ENCODE measurements at regions not wholly inside any gene's neighbourhood (a gene's known extent, or its start where the extent isn't known, plus 50 kb on each side); places are given as distances from the start of the nearest gene placed in this dataset.

GRCh38 chr20:41697861-41698559 is 79.8 kb upstream of the CHD6 start:
- Histone ChIP-seq H3K27me3 (no peaks in the 10 kb centered on the region), H3K4me1 (peaks cover 0 to 6% of the 10 kb centered on the region in 2 donors), H3K36me3 (no peaks in the 10 kb centered on the region), H3K27ac (no peak overlapping the region), H3K4me3 (no peak overlapping the region), H3K9me3 (no peaks in the 10 kb centered on the region)
- DNase-seq (ENCODE audit: low spot score) = no peak
- TF ChIP-seq, protein P1, sequence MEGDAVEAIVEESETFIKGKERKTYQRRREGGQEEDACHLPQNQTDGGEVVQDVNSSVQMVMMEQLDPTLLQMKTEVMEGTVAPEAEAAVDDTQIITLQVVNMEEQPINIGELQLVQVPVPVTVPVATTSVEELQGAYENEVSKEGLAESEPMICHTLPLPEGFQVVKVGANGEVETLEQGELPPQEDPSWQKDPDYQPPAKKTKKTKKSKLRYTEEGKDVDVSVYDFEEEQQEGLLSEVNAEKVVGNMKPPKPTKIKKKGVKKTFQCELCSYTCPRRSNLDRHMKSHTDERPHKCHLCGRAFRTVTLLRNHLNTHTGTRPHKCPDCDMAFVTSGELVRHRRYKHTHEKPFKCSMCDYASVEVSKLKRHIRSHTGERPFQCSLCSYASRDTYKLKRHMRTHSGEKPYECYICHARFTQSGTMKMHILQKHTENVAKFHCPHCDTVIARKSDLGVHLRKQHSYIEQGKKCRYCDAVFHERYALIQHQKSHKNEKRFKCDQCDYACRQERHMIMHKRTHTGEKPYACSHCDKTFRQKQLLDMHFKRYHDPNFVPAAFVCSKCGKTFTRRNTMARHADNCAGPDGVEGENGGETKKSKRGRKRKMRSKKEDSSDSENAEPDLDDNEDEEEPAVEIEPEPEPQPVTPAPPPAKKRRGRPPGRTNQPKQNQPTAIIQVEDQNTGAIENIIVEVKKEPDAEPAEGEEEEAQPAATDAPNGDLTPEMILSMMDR (IDR thresholded peaks at IDR 0.05) = peak; percentile 71 to 72

- TF ChIP-seq, protein P1 (IDR thresholded peaks at IDR 0.05) = no peak
- Histone ChIP-seq H3K27me3 (no peaks in the 10 kb centered on the region), H3K4me3 (no peak overlapping the region), H3K36me3 (no peaks in the 10 kb centered on the region), H3K9me3 (no peaks in the 10 kb centered on the region), H3K4me1 (peaks cover 0 to 6% of the 10 kb centered on the region in 2 donors), H3K27ac (no peak overlapping the region)
- DNase-seq (ENCODE audit: low spot score) = no peak
Observed at GRCh38 chr20:41696428-41696827, 78.3 kb upstream of the CHD6 start.

- no peaks in the 10 kb centered on the region for H3K9me3 ChIP-seq
- peaks cover 0 to 6% of the 10 kb centered on the region in 2 donors for H3K4me1 ChIP-seq
- H3K4me3 ChIP-seq = no peak overlapping the region
- no peaks in the 10 kb centered on the region for H3K36me3 ChIP-seq
- H3K27me3 ChIP-seq = no peaks in the 10 kb centered on the region
- no peak for DNase-seq (ENCODE audit: low spot score)
- no peak overlapping the region for H3K27ac ChIP-seq
- TF ChIP-seq, protein P1 (IDR thresholded peaks at IDR 0.05) = no peak
Observed at GRCh38 chr20:41694796-41695195, 76.6 kb upstream of the CHD6 start.

DNA sequence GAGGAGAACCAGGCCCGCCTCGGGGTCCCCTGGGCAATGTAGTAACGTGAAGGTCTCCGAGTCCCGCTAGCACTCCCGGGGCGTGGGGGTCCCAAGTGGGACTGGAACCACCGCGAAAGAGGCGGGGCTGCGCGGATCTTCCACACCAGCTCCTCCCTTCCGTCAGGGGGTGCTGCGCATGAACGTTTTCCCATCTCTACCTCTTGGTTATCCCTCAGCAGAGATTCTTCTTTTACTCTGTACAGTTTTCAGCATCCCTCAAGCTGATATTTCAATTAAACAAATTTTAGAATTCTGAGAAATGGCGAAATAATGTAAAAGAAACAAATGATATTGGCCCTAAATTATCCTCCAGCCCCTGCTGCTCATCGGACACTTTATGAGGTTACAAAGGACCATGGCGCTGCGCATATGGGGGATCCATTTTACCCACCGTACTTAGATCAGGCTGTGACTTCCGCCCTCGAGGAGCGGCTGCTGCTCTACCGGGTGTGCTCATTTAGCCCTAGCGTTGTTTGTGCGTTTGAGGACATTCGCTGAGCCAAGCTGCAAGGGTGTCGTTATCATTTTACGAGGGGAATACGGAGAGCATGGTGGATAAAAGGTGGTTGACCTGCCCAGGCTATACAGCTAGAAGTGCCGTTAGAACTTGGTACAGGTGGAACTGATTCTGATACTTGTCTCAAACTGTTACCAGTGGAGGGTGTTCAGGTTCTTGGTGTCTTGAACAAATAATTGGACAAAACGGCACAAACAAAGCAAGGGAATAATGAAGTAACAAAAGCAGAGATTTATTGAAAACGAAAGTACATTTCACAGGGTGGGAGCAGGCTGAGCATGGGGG is 75.2 kb upstream of the CHD6 start:
- no peaks in the 10 kb centered on the region for H3K9me3 ChIP-seq
- DNase-seq (ENCODE audit: low spot score) = peak; percentile 90
- H3K27me3 ChIP-seq = no peaks in the 10 kb centered on the region
- TF ChIP-seq, protein P1 (IDR thresholded peaks at IDR 0.05) = peak; percentile 26 to 61
- peak overlapping the region; percentile 87 to 91 for H3K27ac ChIP-seq
- H3K4me3 ChIP-seq = peak overlapping the region; percentile 60 to 77
- H3K36me3 ChIP-seq = no peaks in the 10 kb centered on the region
- peaks cover 0 to 6% of the 10 kb centered on the region in 2 donors for H3K4me1 ChIP-seq

GRCh38 chr20:41692479-41693135 is 74.4 kb upstream of the CHD6 start:
- H3K4me3 ChIP-seq = peak overlapping the region; percentile 60 to 77
- H3K36me3 ChIP-seq = no peaks in the 10 kb centered on the region
- H3K27me3 ChIP-seq = no peaks in the 10 kb centered on the region
- H3K27ac ChIP-seq = peak overlapping the region; percentile 87 to 91
- TF ChIP-seq, protein P1 (IDR thresholded peaks at IDR 0.05) = no peak
- peak; percentile 92 for DNase-seq (ENCODE audit: low spot score)
- H3K4me1 ChIP-seq = peaks cover 0 to 6% of the 10 kb centered on the region in 2 donors
- no peaks in the 10 kb centered on the region for H3K9me3 ChIP-seq
